OCI-LY7 (cell line): ENCODE measurements at regions not wholly inside any gene's neighbourhood (a gene's known extent, or its start where the extent isn't known, plus 50 kb on each side); places are given as distances from the start of the nearest gene placed in this dataset.

Experiments used
- BruUV-seq: library from RNA; stranded (reverse); fragments of 400-500 nt; replicated peaks from 2 replicates; lab custom pipeline; 2021; lab: Mats Ljungman, UMichigan
- CTCF ChIA-PET: fragments of 300-600 bp; sonication (Branson Sonifier 250); formaldehyde crosslinking; loops from one replicate; lab custom pipeline; 2022; ENCODE audit warnings: antibody characterized with exemption; ENCODE audit not compliant: unreplicated experiment; lab: Charles Lee
- POLR2A ChIA-PET: fragments of 300-600 bp; sonication (Branson Sonifier 250); formaldehyde crosslinking; loops from one replicate; lab custom pipeline; 2022; ENCODE audit warnings: antibody characterized with exemption; lab: Charles Lee
- DNase-seq: peaks from one replicate; pipeline ENCODE4 v3.0.0-alpha.2; 2015; ENCODE audit warnings: low spot score
- H2AFZ ChIP-seq: fragments of 200-600 bp; sonication (generic), shearing (Covaris generic); 2 replicates; pipeline ENCODE4 v1.6.1; 2014; ENCODE audit warnings: mild to moderate bottlenecking, antibody characterized with exemption, low read length, moderate library complexity
- H3K27ac ChIP-seq: fragments of 200-600 bp; sonication (generic); 2 replicates; pipeline ENCODE4 v1.5.1; 2014; ENCODE audit warnings: mixed run types, low read depth, mild to moderate bottlenecking, moderate library complexity, low read length, inconsistent platforms; ENCODE audit not compliant: poor library complexity, severe bottlenecking
- H3K36me3 ChIP-seq: fragments of 200-600 bp; sonication (generic); 2 replicates; pipeline ENCODE4 v1.6.1; 2014; ENCODE audit warnings: mild to moderate bottlenecking, antibody characterized with exemption, low read length, moderate library complexity, mixed read lengths; ENCODE audit not compliant: insufficient read depth
- H3K4me1 ChIP-seq: fragments of 200-600 bp; sonication (generic); 2 replicates; pipeline ENCODE4 v1.5.1; 2014; ENCODE audit warnings: mild to moderate bottlenecking, low read length; ENCODE audit not compliant: insufficient read depth, poor library complexity, severe bottlenecking
- H3K4me2 ChIP-seq: fragments of 200-600 bp; sonication (generic); 2 replicates; pipeline ENCODE4 v1.6.1; 2014; ENCODE audit warnings: mild to moderate bottlenecking, low read length
- H3K4me3 ChIP-seq: fragments of 200-600 bp; sonication (generic); 2 replicates; pipeline ENCODE4 v1.5.1; 2014; ENCODE audit warnings: mild to moderate bottlenecking, low read depth, low read length; ENCODE audit not compliant: poor library complexity, severe bottlenecking
- H3K79me2 ChIP-seq: fragments of 200-600 bp; sonication (generic); 2 replicates; pipeline ENCODE4 v1.6.1; 2016; ENCODE audit warnings: low read depth, mild to moderate bottlenecking, low read length, moderate library complexity, mixed read lengths; ENCODE audit not compliant: insufficient read depth
- H3K9me2 ChIP-seq: fragments of 200-600 bp; sonication (generic); 2 replicates; pipeline ENCODE4 v1.6.1; 2016; ENCODE audit warnings: mild to moderate bottlenecking, low read length, mixed read lengths; ENCODE audit not compliant: insufficient read depth
- H3K9me3 ChIP-seq: fragments of 200-600 bp; sonication (generic); 2 replicates; pipeline ENCODE4 v1.6.1; 2014; ENCODE audit warnings: mild to moderate bottlenecking, mixed run types, low read length, mixed read lengths
- H4K20me1 ChIP-seq: fragments of 200-600 bp; sonication (generic); 2 replicates; pipeline ENCODE4 v1.6.1; 2014; ENCODE audit warnings: mild to moderate bottlenecking, antibody characterized with exemption, low read length, moderate library complexity, mixed read lengths; ENCODE audit not compliant: insufficient read depth
- CTCF ChIP-seq: fragments of 200-600 bp; sonication (generic); conservative IDR thresholded peaks from 2 replicates; pipeline ENCODE4 v1.5.1; 2014; ENCODE audit warnings: mild to moderate bottlenecking, antibody characterized with exemption, low read length, moderate library complexity, mixed read lengths
- EZH2phosphoT487 ChIP-seq: fragments of 200-600 bp; sonication (generic); IDR thresholded peaks from 2 replicates; pipeline ENCODE4 v1.6.1; 2018; ENCODE audit warnings: low read depth, borderline replicate concordance, mild to moderate bottlenecking, mixed run types, antibody characterized with exemption, low read length, moderate library complexity, mixed read lengths
- intact Hi-C: fragments of 100-400 bp; cut with micrococcal nuclease; formaldehyde crosslinking; loops from one replicate; pipeline ENCODE4 v1.10.0; 2022; ENCODE audit not compliant: unreplicated experiment

DNA sequence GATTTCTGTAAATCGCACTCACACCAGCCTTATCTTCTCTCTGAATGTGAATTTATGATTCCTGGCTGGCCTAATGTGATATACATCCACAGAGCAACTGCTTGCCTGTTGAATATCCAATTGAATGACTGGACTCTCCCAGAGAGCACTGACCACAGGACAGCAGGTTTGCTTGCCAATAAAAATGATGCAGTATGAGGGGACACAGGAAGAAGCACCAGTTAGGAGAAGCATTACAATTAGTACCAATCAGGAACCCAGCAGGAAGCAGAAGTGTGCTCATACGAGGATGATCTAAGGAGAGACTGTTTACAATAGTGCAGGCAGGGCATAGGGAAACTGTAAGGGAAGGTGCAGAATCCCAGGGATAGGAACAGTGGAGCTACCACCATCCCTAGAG, 127.2 kb upstream of the ZNF366 start:
- Histone ChIP-seq H3K4me2 (no peak overlapping the region), H2AFZ (no peak overlapping the region), H3K4me1 (no peaks in the 10 kb centered on the region), H3K9me2 (no peaks in the 10 kb centered on the region), H3K4me3 (no peak overlapping the region), H3K9me3 (no peaks in the 10 kb centered on the region), H3K27ac (no peak overlapping the region), H3K79me2 (no peaks in the 10 kb centered on the region), H3K36me3 (no peaks in the 10 kb centered on the region), H4K20me1 (no peaks in the 10 kb centered on the region)
- DNase-seq: no peak
- CTCF ChIA-PET: no interaction called here
- BruUV-seq: no TSS peak
- TF ChIP-seq EZH2phosphoT487 (no peak), CTCF (no peak)
- intact Hi-C loops: no loop called here
- POLR2A ChIA-PET: no interaction called here

DNA sequence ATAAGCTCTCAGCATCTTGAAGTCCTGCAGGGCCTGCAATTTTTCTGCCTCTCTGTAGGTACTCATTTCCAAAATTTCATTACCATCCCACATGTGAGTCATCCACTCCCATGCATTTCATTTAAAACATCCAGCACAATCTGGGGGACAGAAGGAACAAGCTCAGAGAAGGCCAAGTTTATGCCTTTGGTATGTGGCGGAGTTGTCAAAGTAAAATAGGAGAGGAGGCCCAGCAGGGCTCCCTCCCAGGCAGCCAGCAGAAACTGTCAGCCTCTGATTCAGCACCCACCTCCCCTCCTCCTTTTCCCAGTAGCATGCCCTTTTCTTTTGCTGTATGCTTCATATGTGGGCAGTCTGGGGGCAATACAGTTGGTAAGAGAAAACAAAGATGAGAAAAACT, 126.4 kb upstream of the ZNF366 start:
- ChIA-PET POLR2A (no interaction called here), CTCF (no interaction called here)
- Histone ChIP-seq H3K4me2 (no peak overlapping the region), H3K36me3 (no peaks in the 10 kb centered on the region), H3K9me3 (no peaks in the 10 kb centered on the region), H3K79me2 (no peaks in the 10 kb centered on the region), H3K27ac (no peak overlapping the region), H3K4me3 (no peak overlapping the region), H3K9me2 (no peaks in the 10 kb centered on the region), H2AFZ (no peak overlapping the region), H3K4me1 (no peaks in the 10 kb centered on the region), H4K20me1 (no peaks in the 10 kb centered on the region)
- TF ChIP-seq EZH2phosphoT487: no peak
- no peak for TF ChIP-seq CTCF
- intact Hi-C loops: no loop called here
- no TSS peak for BruUV-seq
- no peak for DNase-seq

DNA sequence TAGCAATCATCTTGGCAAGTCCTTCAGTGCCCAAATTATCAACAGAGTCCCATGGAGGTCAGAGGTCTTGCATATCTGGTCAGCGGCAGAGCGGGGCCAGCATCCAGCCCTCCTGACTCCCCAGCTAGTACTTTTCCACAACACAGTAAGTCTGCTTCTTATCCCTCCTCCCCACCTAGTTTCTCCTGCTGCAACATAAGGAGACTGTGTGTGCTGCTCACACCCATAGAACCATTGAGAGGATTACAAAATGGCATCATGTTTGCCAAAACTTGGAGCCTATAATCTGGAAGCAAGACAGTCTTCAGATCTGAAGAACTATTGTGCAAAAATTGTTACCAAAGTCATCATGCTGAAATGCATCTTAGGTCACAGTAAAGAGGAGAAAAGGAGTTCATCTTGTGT, 125.8 kb upstream of the ZNF366 start:
- no peak overlapping the region for H3K4me3 ChIP-seq
- no peak for DNase-seq
- no peaks in the 10 kb centered on the region for H3K36me3 ChIP-seq
- BruUV-seq: no TSS peak
- no peak overlapping the region for H3K4me2 ChIP-seq
- H3K27ac ChIP-seq: no peak overlapping the region
- ChIA-PET POLR2A (no interaction called here), CTCF (no interaction called here)
- H3K4me1 ChIP-seq: no peaks in the 10 kb centered on the region
- H2AFZ ChIP-seq: no peak overlapping the region
- H3K9me3 ChIP-seq: no peaks in the 10 kb centered on the region
- H3K79me2 ChIP-seq: no peaks in the 10 kb centered on the region
- no peaks in the 10 kb centered on the region for H3K9me2 ChIP-seq
- TF ChIP-seq EZH2phosphoT487: no peak
- TF ChIP-seq CTCF: no peak
- H4K20me1 ChIP-seq: no peaks in the 10 kb centered on the region
- intact Hi-C loops: no loop called here
